CD4-positive, alpha-beta T cell (primary cell): ENCODE measurements at regions not wholly inside any gene's neighbourhood (a gene's known extent, or its start where the extent isn't known, plus 50 kb on each side); places are given as distances from the start of the nearest gene placed in this dataset.

ENCODE experiments used
- ATAC-seq: fragments of 200-7000 bp; cut with Tn5 transposase; one replicate; pipeline ENCODE4 v1.10.0; 2022; ENCODE audit warnings: mild to moderate bottlenecking; ENCODE audit not compliant: poor library complexity
- CTCF ChIA-PET: fragments of 350-600 bp; sonication (Branson Sonifier 250); formaldehyde crosslinking; loops from one replicate; lab custom pipeline; 2021; ENCODE audit warnings: antibody characterized with exemption, inconsistent platforms; lab: Charles Lee
- POLR2A ChIA-PET: fragments of 350-600 bp; sonication (Branson Sonifier 250); formaldehyde crosslinking; loops from one replicate; lab custom pipeline; 2021; ENCODE audit warnings: antibody characterized with exemption, inconsistent platforms; lab: Charles Lee
- DNase-seq, 14 experiments: peaks; one replicate each; pipeline ENCODE4 v3.0.0-alpha.2; 2013 to 2020; ENCODE audit warnings: mixed read lengths in 2 of 14
- H3K27ac ChIP-seq, 2 donors: one replicate each; pipeline versions ENCODE4 v1.5.1 to v1.7.0; 2013; ENCODE audit warnings: low read length in 2 of 2, low read depth in 1 of 2, mild to moderate bottlenecking in 1 of 2
- H3K27me3 ChIP-seq, 2 experiments: 1 replicate in 1 of 2; 2 replicates in 1 of 2; pipeline versions ENCODE4 v1.6.1 to v1.7.0; 2013; ENCODE audit warnings: low read length in 2 of 2, control low read depth in 1 of 2, mild to moderate bottlenecking in 1 of 2, moderate library complexity in 1 of 2; ENCODE audit not compliant: insufficient read depth in 2 of 2, control insufficient read depth in 1 of 2
- H3K36me3 ChIP-seq: one replicate; pipeline ENCODE4 v1.6.1; 2013; ENCODE audit warnings: low read length, control low read depth; ENCODE audit not compliant: insufficient read depth
- H3K4me1 ChIP-seq: one replicate; pipeline ENCODE4 v1.6.1; 2013; ENCODE audit warnings: low read length, control low read depth; ENCODE audit not compliant: insufficient read depth
- H3K4me3 ChIP-seq: one replicate; pipeline ENCODE4 v1.5.1; 2013; ENCODE audit warnings: mild to moderate bottlenecking, low read length, moderate library complexity
- H3K9me3 ChIP-seq, 2 experiments: 1 replicate in 1 of 2; 2 replicates in 1 of 2; pipeline versions ENCODE4 v1.6.1 to v1.7.0; 2013; ENCODE audit warnings: low read length in 2 of 2, mild to moderate bottlenecking in 2 of 2, control low read depth in 1 of 2, moderate library complexity in 1 of 2; ENCODE audit not compliant: control insufficient read depth in 1 of 2, insufficient read depth in 1 of 2
- H3K27ac Mint-ChIP-seq: one replicate; pipeline ENCODE4 v1.8.0; 2020; ENCODE audit warnings: mixed read lengths
- H3K27me3 Mint-ChIP-seq: one replicate; pipeline ENCODE4 v1.8.0; 2021; ENCODE audit warnings: mixed read lengths
- H3K36me3 Mint-ChIP-seq: one replicate; pipeline ENCODE4 v1.8.0; 2021; ENCODE audit warnings: low read depth, mixed read lengths
- H3K4me1 Mint-ChIP-seq: one replicate; pipeline ENCODE4 v1.8.0; 2021; ENCODE audit warnings: low read depth, mixed read lengths
- H3K4me3 Mint-ChIP-seq: one replicate; pipeline ENCODE4 v1.8.0; 2020; ENCODE audit warnings: mild to moderate bottlenecking, mixed read lengths
- H3K9me3 Mint-ChIP-seq: one replicate; pipeline ENCODE4 v1.8.0; 2020; ENCODE audit warnings: mixed read lengths
- intact Hi-C, 2 experiments: fragments of 100-400 bp; cut with DNase I in 1 of 2; cut with micrococcal nuclease in 1 of 2; formaldehyde crosslinking; loops; one replicate each; pipeline versions ENCODE4 v1.15.1 to v1.9.0; 2023 to 2025; cut with DNase I, micrococcal nuclease
- TF ChIP-seq, protein P1 (sequence below): fragments of 200-600 bp; IDR thresholded peaks from one replicate; pipeline ENCODE4 v1.8.0; 2022; ENCODE audit warnings: antibody characterized with exemption, mild to moderate bottlenecking

GRCh38 chr2:215537611-215538010, 101.7 kb upstream of the FN1 start:
- DNase-seq (no peak), ATAC-seq (no peak)
- Histone ChIP-seq H3K36me3 (no peaks in the 10 kb centered on the region), H3K9me3 (peaks cover 0 to 9% of the 10 kb centered on the region in 2 experiments), H3K4me3 (no peak overlapping the region), H3K27me3 (no peaks in the 10 kb centered on the region), H3K27ac (no peak overlapping the region), H3K4me1 (no peaks in the 10 kb centered on the region)
- TF ChIP-seq, protein P1, sequence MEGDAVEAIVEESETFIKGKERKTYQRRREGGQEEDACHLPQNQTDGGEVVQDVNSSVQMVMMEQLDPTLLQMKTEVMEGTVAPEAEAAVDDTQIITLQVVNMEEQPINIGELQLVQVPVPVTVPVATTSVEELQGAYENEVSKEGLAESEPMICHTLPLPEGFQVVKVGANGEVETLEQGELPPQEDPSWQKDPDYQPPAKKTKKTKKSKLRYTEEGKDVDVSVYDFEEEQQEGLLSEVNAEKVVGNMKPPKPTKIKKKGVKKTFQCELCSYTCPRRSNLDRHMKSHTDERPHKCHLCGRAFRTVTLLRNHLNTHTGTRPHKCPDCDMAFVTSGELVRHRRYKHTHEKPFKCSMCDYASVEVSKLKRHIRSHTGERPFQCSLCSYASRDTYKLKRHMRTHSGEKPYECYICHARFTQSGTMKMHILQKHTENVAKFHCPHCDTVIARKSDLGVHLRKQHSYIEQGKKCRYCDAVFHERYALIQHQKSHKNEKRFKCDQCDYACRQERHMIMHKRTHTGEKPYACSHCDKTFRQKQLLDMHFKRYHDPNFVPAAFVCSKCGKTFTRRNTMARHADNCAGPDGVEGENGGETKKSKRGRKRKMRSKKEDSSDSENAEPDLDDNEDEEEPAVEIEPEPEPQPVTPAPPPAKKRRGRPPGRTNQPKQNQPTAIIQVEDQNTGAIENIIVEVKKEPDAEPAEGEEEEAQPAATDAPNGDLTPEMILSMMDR: no peak
- H3K27me3 Mint-ChIP-seq: peaks cover 3% of the 10 kb centered on the region
- H3K9me3 Mint-ChIP-seq: peaks cover 6% of the 10 kb centered on the region
- CTCF ChIA-PET: interaction anchor here (0.9 kb wide), 1 partner anchor 11 kb away, joined by 3 read pairs; no protein-coding TSS in a partner anchor
- no peaks in the 10 kb centered on the region for H3K4me1 Mint-ChIP-seq
- POLR2A ChIA-PET: interaction anchor here (0.6 kb wide), 1 partner anchor 45 kb away, joined by 3 read pairs; no protein-coding TSS in a partner anchor
- no peaks in the 10 kb centered on the region for H3K36me3 Mint-ChIP-seq
- no peak overlapping the region for H3K27ac Mint-ChIP-seq
- H3K4me3 Mint-ChIP-seq: no peak overlapping the region
- intact Hi-C loops: no loop called here

- Mint-ChIP-seq H3K27ac (no peak overlapping the region), H3K9me3 (peaks cover 6% of the 10 kb centered on the region), H3K4me1 (no peaks in the 10 kb centered on the region), H3K27me3 (peaks cover 3% of the 10 kb centered on the region), H3K4me3 (no peak overlapping the region), H3K36me3 (no peaks in the 10 kb centered on the region)
- ChIA-PET POLR2A (no interaction called here), CTCF (no interaction called here)
- TF ChIP-seq, protein P1: no peak
- H3K36me3 ChIP-seq: no peaks in the 10 kb centered on the region
- H3K4me3 ChIP-seq: no peak overlapping the region
- DNase-seq (no peak), ATAC-seq (no peak)
- H3K4me1 ChIP-seq: no peaks in the 10 kb centered on the region
- intact Hi-C loops: no loop called here
- H3K27me3 ChIP-seq: no peaks in the 10 kb centered on the region
- no peak overlapping the region for H3K27ac ChIP-seq
- H3K9me3 ChIP-seq: peaks cover 0 to 9% of the 10 kb centered on the region in 2 experiments
Observed at GRCh38 chr2:215536510-215536909, 100.6 kb upstream of the FN1 start.

- TF ChIP-seq, protein P1: no peak
- no peak overlapping the region for H3K27ac Mint-ChIP-seq
- peaks cover 3% of the 10 kb centered on the region for H3K27me3 Mint-ChIP-seq
- H3K9me3 ChIP-seq: peaks cover 0 to 9% of the 10 kb centered on the region in 2 experiments
- H3K4me1 Mint-ChIP-seq: no peaks in the 10 kb centered on the region
- no peak overlapping the region for H3K4me3 Mint-ChIP-seq
- ChIA-PET POLR2A (no interaction called here), CTCF (no interaction called here)
- H3K27ac ChIP-seq: no peak overlapping the region
- intact Hi-C loops: no loop called here
- H3K4me1 ChIP-seq: no peaks in the 10 kb centered on the region
- ATAC-seq (no peak), DNase-seq (no peak)
- peaks cover 6% of the 10 kb centered on the region for H3K9me3 Mint-ChIP-seq
- H3K4me3 ChIP-seq: no peak overlapping the region
- H3K27me3 ChIP-seq: no peaks in the 10 kb centered on the region
- H3K36me3 ChIP-seq: no peaks in the 10 kb centered on the region
- H3K36me3 Mint-ChIP-seq: no peaks in the 10 kb centered on the region
Observed at GRCh38 chr2:215535741-215536140, 99.9 kb upstream of the FN1 start.
